SU-DHL-6 (cell line): ENCODE measurements at regions not wholly inside any gene's neighbourhood (a gene's known extent, or its start where the extent isn't known, plus 50 kb on each side); places are given as distances from the start of the nearest gene placed in this dataset.

Experiments
- H2AFZ ChIP-seq: fragments of 200-600 bp; sonication (generic); 2 replicates; pipeline ENCODE4 v1.6.1; 2014; ENCODE audit warnings: low read depth, mild to moderate bottlenecking, moderate library complexity, mixed read lengths, antibody characterized with exemption, low read length; ENCODE audit not compliant: severe bottlenecking
- H3F3A ChIP-seq: fragments of 200-600 bp; shearing (Covaris generic); 2 replicates; pipeline ENCODE4 v1.6.0; 2016; ENCODE audit warnings: antibody characterized with exemption, mild to moderate bottlenecking; ENCODE audit not compliant: insufficient read depth
- H3K27ac ChIP-seq: fragments of 200-600 bp; sonication (generic); 2 replicates; pipeline ENCODE4 v1.5.1; 2016; ENCODE audit warnings: low read depth, mild to moderate bottlenecking, low read length, moderate library complexity, mixed read lengths
- H3K27me3 ChIP-seq: fragments of 200-600 bp; sonication (generic), shearing (Covaris generic); 2 replicates; pipeline ENCODE4 v1.6.0; 2014; ENCODE audit warnings: mild to moderate bottlenecking, low read length
- H3K36me3 ChIP-seq: fragments of 200-600 bp; sonication (generic); 2 replicates; pipeline ENCODE4 v1.6.1; 2014; ENCODE audit warnings: mild to moderate bottlenecking, low read length, mixed read lengths
- H3K4me2 ChIP-seq: fragments of 300-600, 200-600 bp; shearing (Covaris generic), sonication (generic); 2 replicates; pipeline ENCODE4 v1.6.0; 2014; ENCODE audit warnings: low read length, low read depth, mild to moderate bottlenecking; ENCODE audit not compliant: poor library complexity, severe bottlenecking
- H3K4me3 ChIP-seq: fragments of 200-600 bp; sonication (generic); 2 replicates; pipeline ENCODE4 v1.5.1; 2014; ENCODE audit warnings: antibody characterized with exemption, low read length, mild to moderate bottlenecking, mixed read lengths; ENCODE audit not compliant: insufficient read depth, poor library complexity, severe bottlenecking
- H3K79me2 ChIP-seq: fragments of 200-600 bp; sonication (generic); 2 replicates; pipeline ENCODE4 v1.6.1; 2014; ENCODE audit warnings: mild to moderate bottlenecking, low read length, moderate library complexity; ENCODE audit not compliant: insufficient read depth
- H3K9ac ChIP-seq: fragments of 200-600 bp; sonication (generic); 2 replicates; pipeline ENCODE4 v1.7.0; 2014; ENCODE audit warnings: mild to moderate bottlenecking, low read length
- H3K9me2 ChIP-seq: fragments of 200-600 bp; sonication (generic); replicated peaks from 2 replicates; pipeline ENCODE4 v1.6.1; 2014; ENCODE audit warnings: low read length; ENCODE audit not compliant: insufficient read depth
- H3K9me3 ChIP-seq: fragments of 200-600 bp; sonication (generic); 2 replicates; pipeline ENCODE4 v1.6.1; 2014; ENCODE audit warnings: low read length, mixed read lengths; ENCODE audit not compliant: insufficient read depth
- H4K20me1 ChIP-seq: fragments of 200-600 bp; sonication (generic); 2 replicates; pipeline ENCODE4 v1.6.1; 2014; ENCODE audit warnings: low read depth, mild to moderate bottlenecking, antibody characterized with exemption, low read length, moderate library complexity, mixed read lengths
- CTCF ChIP-seq: fragments of 200-600 bp; sonication (generic); IDR thresholded peaks from one replicate; pipeline ENCODE4 v1.5.1; 2017; ENCODE audit warnings: antibody characterized with exemption, mild to moderate bottlenecking, low read length, moderate library complexity; ENCODE audit not compliant: insufficient read depth, poor library complexity, severe bottlenecking
- EZH2phosphoT487 ChIP-seq: fragments of 200-600 bp; sonication (generic), shearing (Covaris generic); conservative IDR thresholded peaks from 2 replicates; pipeline ENCODE4 v1.6.1; 2018; ENCODE audit warnings: mild to moderate bottlenecking, antibody characterized with exemption, low read length, moderate library complexity, mixed read lengths

GRCh38 chr3:101172516-101172915, 147.9 kb downstream of the IMPG2 start:
- no peak overlapping the region for H2AFZ ChIP-seq

DNA sequence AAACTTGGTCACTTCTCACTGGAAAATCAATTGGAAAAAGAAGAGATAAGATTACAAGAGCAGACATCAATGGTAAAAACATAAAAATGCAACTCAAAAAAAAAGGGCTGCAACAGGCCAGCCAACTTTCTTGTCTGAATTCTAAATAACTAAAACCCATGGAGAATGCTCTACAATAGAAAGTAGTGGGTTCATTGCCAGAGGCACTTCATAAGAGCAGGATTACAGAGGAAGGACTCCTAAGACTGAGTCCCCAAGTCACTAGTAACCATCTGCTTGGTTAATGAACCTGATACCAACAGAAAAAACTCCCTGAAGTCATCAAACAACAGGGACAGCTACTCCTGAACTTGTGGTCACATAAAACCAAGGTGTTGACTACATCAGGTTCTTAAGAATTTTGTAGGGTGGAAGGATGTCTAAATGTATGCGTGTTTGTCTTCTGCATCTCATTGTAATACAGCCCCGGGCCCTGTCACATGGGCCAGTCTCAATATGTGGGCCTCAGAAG, 148.6 kb downstream of the IMPG2 start:
- H2AFZ ChIP-seq, result no peak overlapping the region
- no peaks in the 10 kb centered on the region for H3K36me3 ChIP-seq
- no peaks in the 10 kb centered on the region for H3K27me3 ChIP-seq
- H4K20me1 ChIP-seq, result no peaks in the 10 kb centered on the region
- no peak overlapping the region for H3K4me2 ChIP-seq
- no peaks in the 10 kb centered on the region for H3K9me2 ChIP-seq
- H3K4me3 ChIP-seq, result no peak overlapping the region
- H3K79me2 ChIP-seq, result no peaks in the 10 kb centered on the region
- TF ChIP-seq CTCF, result no peak
- TF ChIP-seq EZH2phosphoT487, result no peak
- H3K27ac ChIP-seq, result no peak overlapping the region
- no peaks in the 10 kb centered on the region for H3F3A ChIP-seq
- H3K9me3 ChIP-seq, result no peaks in the 10 kb centered on the region
- H3K9ac ChIP-seq, result no peak overlapping the region

More at GRCh38 chr3:101172516-101172915, 147.9 kb downstream of the IMPG2 start:
- H3K79me2 ChIP-seq, result no peaks in the 10 kb centered on the region
- no peaks in the 10 kb centered on the region for H3K27me3 ChIP-seq
- H3K4me3 ChIP-seq, result no peak overlapping the region
- no peaks in the 10 kb centered on the region for H3K36me3 ChIP-seq
- H3K9me3 ChIP-seq, result no peaks in the 10 kb centered on the region
- H3K9me2 ChIP-seq, result no peaks in the 10 kb centered on the region
- H3K4me2 ChIP-seq, result no peak overlapping the region
- no peaks in the 10 kb centered on the region for H4K20me1 ChIP-seq
- H3K9ac ChIP-seq, result no peak overlapping the region
- TF ChIP-seq CTCF (no peak), EZH2phosphoT487 (no peak)
- H3F3A ChIP-seq, result no peaks in the 10 kb centered on the region
- no peak overlapping the region for H3K27ac ChIP-seq

DNA sequence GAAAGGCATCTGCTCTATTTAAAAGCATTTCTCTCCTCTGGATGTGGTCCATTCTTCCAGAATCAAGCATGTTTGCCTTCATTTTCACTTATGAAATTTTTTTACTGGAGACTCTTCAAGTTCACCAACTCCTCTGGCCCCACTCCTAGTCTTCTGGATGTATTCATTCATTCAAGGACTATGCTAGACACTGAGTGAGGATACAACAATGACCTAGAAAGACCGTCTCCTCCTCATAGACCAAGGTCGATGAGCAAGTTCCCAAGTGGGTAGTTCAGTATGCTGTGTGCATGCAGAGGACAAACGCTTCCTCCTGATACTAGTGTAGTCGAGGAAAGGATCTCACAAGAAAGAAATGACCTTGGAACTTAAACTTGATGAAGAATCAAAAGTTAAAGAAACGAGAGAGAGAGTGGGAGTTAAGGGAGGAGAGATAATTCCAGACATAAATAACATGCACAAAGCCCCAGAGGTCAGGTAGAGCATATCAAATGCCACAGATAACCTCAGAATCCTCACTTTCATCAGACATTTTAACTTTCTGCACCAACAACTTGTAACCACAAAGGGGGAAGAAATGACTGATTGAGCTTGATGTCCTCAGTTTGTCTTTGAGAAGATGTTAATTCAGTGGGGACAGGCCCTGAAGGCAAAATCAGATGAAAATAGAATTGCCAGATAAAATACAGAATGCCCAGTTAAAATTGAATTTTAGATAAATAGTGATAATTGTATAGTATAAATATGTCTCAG, 149.4 kb downstream of the IMPG2 start:
- TF ChIP-seq EZH2phosphoT487, result no peak
- no peak for TF ChIP-seq CTCF
- Histone ChIP-seq H4K20me1 (no peaks in the 10 kb centered on the region), H3K27me3 (no peaks in the 10 kb centered on the region), H3K36me3 (no peaks in the 10 kb centered on the region), H3K79me2 (no peaks in the 10 kb centered on the region), H3K4me2 (no peak overlapping the region), H3K27ac (no peak overlapping the region), H2AFZ (no peak overlapping the region), H3K9ac (no peak overlapping the region), H3K4me3 (no peak overlapping the region), H3F3A (no peaks in the 10 kb centered on the region), H3K9me3 (no peaks in the 10 kb centered on the region), H3K9me2 (no peaks in the 10 kb centered on the region)
